Retina (tissue), 1 donor: ENCODE measurements at regions not wholly inside any gene's neighbourhood (a gene's known extent, or its start where the extent isn't known, plus 50 kb on each side); places are given as distances from the start of the nearest gene placed in this dataset.
A peak's percentile ranks its signal among the peaks of the same experiment; 100 is the strongest.

Experiments used
- DNase-seq: peaks from one replicate; pipeline ENCODE4 v3.0.0-alpha.2; 2016

DNA sequence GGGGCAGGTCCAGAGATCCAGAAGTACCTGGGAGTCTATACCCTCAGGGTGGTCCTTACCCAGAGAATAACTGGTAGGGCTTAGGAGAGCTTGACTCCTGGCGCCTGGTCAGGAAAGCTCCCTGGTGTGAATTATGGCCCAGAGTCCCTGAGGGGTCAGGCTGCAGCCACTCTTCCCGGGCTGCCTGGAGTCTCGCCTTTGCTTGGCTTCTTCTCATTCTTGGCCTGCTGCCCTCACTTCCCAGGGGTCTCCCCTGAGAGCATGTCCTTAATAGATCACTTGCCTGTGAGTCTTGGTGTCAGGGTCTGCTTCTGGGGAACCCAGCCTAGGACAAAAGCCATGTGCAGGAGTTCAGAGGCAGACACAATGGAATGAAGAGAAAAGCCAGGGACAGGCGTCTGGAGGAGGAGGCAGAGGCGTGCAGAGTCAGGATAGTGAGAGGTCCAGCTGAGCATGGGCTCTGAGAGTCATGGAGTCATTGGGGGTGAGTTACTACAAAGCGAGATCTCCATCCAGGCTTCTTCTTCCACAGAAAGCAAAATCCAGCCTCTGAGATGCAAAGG is 212.3 kb downstream of the TFAP2C start:
- DNase-seq = no peak

DNA sequence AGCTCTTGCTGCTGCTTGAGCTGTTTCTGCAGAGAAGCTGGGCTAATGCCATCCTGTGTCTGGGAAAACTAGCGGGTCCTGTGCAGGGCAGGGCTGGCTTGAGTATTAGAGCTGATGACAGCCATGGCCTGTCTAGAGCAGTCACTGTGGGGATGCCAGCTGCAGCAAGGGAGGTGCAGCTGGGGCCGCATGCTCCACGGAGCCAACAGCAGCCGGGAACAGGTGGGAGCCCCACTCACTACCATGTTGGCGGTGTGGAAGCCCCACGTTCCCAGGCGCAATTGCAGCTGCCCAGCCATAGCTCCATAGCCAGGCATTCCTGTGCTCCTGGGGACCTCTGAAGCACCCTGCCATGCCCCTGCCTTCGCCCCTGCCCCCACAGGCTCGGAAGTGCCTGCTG is 212.9 kb downstream of the TFAP2C start:
- no peak for DNase-seq

DNA sequence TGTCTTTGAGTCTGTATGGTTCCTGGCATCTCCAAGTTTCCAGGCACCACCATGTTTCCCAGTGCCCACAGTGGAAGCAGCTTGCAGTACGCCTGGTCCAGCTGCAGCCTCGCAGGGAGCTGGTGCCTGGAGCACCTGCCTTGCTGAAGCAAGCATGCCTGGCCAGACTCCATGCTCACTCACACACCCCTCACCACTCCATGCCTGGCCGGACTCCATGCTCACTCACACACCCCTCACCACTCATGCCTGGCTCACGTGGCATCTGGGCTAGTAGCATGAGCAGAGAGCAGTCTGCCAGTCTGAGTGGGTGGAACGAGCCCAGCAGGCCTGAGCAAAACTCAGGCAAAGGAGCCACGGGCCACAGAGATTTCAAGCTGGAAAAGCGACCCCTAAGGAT is 214.3 kb downstream of the TFAP2C start:
- no peak for DNase-seq

DNA sequence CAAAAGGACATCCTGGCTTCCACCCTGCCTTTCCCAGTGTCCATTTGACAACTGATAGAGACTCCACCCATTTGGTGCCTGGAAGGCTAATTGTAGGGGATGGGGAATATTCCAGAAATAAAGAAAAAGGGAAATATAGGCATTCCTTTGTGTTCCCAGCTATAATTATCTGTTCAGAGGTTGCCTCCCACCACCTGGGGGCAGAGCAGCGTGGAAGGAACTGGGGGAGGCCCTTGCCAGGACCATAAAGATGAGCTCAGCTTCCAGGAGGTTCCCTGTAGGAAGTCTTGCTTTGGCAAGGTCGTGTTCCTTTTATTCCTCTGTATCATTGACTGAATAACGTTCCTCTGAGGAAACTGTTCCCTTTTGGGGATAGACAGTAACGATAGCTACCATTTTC is 214.7 kb downstream of the TFAP2C start:
- DNase-seq = no peak

DNA sequence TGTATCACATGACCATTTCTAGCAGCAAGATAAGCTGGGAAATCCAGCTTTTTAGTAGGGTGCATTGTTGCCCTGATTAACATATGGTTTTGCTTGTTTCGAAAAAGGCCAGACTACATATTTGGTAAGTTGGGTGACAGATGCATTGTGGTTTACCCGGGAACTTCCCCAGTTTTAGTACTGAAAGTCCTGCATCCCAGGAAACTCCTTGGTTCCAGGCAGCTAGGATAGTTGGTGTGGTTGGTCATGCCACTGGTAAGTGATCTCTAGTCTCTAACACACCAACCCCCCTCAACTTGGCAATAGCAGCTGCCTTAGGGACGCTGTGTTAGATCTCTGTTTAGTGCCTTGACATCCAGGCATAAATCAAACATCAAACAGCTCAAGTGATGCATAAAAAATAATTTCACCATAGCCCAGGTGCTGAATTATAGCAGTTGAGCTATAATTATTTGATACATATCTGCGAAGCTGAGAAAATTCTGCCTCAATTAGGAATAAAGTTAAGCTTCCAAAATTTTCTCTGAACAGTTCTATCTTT is 216.5 kb downstream of the TFAP2C start:
- no peak for DNase-seq

DNA sequence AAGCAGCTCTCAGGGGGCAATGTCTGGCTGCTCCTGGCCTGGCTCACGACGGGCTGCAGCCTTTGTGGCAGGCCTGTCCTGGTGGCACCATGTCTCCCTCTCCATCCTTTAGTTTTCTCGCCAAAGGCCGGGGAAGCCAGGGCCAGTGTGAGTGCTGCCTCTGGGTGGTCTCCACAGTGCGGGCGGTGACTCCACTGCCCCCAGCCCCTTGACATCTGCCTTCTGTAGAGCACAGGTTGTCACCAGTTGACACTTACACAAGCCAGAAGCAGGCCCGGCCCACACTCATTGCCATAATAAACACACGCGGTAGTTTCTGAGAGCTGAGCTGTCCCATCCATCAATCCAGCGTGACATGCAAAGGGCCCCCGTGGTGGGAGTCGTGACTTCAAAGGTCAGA is 219.5 kb downstream of the TFAP2C start:
- no peak for DNase-seq

DNA sequence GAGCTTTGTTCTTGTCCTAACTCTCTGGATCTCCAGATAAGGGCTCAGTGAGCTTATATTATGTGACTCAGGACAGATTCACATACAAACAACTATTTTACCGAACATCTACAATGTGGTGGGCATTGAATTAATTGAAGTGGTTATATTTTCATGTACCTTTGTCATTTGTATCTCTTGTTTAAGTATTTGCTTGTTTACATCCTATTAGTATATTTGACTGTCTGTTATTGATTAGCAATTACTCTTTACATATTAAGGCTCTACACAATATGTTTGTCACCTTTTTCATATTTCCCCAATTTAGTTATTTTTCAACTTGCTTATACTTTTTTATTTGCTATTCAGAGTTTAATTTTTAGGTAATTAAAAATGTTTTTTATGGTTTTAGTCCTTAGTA is 222.4 kb downstream of the TFAP2C start:
- no peak for DNase-seq

DNA sequence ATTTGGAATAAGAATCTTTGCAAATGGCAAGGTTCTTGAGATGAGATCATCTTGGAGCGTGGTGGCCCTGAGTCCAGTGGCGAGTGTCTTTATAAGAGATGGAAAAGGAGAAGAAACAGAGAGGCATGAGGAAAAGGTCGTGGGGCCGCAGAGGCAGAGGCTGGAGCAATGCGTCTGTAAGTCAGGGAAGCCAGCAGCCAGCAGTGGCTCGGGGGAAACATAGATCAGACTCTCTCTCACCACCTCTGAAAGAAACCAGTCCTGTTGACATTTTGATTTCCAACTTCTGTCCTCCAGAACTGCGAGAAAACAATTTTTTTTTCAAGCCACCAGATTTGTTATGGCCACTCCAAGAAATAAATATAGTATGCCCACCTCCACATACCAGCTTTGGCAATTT is 226.6 kb downstream of the TFAP2C start:
- no peak for DNase-seq

DNA sequence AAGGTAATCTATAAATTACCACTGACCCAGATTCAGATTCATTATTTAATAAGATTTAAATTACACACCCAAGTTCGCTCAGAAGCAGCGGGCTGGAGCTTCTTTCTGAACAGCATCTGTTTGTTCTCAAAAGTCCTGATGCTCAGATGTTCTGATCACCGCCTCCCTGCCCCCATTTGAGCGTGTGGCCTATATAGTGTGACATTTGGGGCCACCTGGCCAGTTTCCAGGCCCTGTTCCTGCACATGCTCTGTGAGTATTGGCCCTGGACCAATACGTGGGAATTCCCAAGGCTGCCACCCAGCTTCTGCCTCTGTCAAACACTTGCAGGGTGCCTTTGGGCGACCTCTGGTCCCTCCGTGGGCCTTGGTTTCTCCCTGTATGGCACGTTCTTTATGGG is 228.8 kb downstream of the TFAP2C start:
- DNase-seq = peak; percentile 43

DNA sequence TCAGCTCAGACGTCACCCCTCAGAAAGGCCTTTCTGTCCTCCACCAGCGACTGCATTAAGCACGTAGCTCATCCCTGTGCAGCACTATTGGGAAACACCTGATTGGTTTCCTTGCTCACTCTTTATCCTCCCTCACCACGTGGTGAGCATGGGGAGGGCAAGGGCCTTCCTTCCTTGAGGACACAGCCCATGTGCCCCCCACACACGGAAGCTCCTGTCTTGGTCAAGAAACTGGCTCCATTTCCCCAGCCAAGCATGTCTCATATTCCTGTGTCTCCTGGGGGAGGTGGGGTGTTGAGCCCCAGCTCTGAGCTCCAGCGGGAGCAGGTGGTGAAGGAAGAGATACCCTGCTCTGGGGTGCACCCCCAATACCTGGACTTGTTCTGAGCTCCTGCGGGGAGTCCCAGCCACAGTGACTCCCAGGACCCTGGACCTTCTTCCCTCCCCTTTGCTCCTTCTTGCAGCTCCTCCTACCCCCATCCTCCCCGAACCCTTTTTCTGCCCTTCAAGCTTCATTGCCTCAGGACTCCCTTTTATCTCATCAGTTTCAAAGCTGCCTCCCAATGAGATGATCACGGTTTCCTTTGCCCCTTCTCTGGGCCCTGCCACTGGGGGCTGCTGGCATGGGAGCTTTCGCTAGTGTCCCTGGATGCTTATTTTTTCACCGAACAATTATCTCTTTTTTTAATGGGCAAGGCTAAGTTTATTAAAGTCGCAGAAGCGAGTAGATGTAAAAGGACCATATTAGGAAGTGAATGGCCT is 230.1 kb downstream of the TFAP2C start:
- peak; percentile 64 for DNase-seq

DNA sequence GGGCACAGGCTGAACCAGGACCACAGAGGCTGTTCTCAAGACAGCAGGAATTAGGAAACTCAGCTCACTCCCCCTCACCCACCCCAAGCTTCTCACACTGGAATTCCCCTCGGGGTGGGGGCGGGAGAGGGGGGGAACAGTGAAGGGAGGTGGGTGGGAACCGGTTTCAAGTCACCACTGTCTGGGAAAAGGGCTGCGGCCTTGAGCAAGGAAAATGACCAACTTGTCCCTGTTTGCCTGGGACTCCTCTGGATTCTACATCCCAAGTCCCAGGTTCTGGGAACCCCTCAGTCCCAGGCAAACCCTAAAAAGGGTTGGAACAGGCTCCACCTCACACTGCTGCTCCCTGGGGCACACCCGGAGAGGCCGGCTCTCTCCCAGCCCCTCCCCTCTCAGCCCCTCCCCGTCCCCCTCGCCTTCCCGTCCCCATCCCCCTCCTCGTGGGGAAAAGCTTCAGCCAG is 230.7 kb downstream of the TFAP2C start:
- peak; percentile 17 for DNase-seq

DNA sequence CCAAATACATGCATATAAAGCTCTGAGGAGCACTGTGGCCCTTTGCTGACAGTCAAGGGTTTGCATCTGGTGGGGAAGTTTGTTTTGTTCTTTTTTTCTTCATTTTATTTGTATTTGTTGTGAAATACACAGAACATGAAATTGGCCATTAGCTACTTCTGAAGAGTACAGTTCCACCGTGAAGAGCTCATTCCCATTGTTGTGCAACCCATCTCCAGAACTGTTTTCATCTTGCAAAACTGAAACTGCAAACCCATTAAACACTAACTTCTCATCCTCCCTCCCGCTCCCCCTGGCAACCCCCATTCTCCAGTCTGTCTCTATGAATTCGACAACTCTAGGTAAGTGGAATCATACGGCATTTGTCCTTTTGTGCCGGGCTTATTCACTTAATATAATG is 231.3 kb downstream of the TFAP2C start:
- peak; percentile 15 for DNase-seq

DNA sequence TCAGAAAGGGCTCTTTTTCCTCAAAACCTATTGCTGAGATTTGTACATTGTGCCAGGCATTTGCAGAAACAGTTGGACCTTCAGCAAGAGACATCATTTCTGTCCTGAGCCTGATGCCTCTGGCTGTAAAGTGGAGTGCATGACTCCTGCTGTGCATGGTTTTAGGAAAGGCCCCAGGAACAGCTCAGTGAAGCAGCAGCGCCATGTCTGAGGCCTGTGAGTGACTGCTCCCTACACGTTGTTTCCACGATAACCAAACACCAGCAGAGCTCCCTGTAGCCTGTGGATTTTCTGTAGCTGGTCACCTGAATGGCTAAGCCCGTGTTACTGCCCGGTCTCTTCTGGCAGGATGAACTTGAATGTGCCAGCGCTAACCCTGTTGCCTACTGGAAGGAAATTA is 232.5 kb downstream of the TFAP2C start:
- peak; percentile 25 for DNase-seq

DNA sequence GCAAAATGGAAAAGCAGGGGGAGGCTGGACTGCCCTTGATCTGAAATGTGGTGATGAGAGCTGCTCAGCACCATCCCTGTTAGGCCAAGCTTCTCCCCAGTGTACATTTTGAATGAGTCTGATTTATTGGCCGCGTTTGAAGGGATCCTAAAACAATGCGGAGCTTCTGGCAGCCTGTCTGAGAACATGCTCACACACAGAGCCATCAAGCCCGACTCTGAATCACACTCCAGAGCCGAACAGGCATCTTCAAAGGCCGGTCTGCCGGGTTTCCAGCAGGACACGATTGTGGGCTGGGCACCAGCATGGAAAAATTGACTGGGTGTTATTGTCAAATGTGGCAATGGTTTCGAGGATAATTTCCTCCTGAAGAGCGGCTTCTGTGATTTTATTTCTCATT is 235.9 kb downstream of the TFAP2C start:
- DNase-seq = no peak

DNA sequence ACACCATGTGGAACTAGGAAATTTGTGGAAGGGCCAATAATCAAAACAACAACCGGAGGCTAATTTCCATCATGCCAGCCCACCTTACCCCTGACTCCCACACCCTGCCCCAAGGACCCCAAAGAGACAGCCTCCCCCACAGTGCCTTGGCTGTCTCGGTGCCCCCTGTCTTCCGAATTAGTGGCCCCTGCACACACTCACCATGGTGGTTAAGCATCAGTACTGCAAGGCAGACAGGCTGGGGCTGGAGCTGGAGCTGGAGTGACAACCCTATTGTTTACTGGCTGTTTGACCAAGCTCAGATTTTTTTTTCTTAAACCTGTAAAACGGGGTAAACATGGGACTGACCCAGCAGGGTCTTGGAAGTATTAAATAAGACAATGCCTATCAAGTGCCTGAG is 238.0 kb downstream of the TFAP2C start:
- DNase-seq = no peak

DNA sequence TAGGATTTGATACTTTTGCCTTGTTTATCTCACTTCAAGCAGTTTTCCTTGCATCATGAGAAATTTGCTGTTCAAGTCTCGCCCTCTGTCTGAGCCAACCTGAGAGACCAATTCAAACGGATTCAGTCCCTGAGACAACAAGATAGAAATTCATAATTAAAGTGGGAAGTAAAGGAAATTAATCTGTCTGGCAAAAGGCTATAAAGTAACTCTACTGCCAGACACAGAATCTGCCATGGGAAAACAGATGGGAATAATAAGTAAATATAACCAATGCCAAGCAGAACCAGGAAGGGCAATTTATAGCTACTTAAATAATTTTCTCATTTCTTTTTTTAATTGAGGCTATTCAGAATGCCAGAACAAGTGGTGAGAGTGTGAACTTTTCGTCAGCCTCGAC is 239.6 kb downstream of the TFAP2C start:
- DNase-seq = no peak

DNA sequence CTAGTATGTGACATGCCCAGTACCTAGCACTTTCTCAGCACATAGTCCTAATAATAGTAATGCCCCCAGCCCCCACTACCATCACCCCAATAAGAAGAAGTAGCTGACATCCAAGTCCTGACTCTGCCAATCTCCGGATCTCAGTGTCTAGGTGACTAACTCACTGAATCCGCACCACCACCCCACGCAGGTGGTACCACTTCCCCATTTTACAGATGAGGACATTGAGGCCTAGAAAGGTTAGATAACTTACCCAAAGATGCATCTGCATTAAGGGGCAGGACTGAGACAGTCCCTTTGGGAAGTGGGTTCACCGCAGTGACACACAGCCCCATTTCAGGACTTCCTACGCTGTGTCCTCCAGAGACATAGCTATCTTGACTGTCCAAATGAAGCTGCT is 241.2 kb downstream of the TFAP2C start:
- no peak for DNase-seq

DNA sequence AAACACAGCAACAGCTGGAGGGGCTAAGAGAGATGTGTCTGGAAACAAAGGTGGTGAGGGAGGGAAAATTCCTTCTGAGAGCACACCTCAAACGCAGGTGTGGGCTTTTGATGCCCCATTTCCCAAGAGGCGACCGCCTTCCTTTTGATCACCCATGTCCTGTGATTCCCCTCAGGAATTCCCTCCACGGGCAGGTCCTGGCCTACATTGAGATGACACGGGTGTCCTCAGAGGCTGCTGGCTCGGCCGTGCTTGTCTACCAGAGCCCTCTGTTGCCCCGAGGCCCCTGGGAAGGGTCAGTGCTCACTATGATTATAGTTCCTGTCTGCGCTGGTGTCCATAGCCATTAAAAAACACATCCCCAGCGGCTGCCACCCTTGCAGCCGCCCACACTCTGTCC is 242.6 kb downstream of the TFAP2C start:
- DNase-seq = no peak

DNA sequence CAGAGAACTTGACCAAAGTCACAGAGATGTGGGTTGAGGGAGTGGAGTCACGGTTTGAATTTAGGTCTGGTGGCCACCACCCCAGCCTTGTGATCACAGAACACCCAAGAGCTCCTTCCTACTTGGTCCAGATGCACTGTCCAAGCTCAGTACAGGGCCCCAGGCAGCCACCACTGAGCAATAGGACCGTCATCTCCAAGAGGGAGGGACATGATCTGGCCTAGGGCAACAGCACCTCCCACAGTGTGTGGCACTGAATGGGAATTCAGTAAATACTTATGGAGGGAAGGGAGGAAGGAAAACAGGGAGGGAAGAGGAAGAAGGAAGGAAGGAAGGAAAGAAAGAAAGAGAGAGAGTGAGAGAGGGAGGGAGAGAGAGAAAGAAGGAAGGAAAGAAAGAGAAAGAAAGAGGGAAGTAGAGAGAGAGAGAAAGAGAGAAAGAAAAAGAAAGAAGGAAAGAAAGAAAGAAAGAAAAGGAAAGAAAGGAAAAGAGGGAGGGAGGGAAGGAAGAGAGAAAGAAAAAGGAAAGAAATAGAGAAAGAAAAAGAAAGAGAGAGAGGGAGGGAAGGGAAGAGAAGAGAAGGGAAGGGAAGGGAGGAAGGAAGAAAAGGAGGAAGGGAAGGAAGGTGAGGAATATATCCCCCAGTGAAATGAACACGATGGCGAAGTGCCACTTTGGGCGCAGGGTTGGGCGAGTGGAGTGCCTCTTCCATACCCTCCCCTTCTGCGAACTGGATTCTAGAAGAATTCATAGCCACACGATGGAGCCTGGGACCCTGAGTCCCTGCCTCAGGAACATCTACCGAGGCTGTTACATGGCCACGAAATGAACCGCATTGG is 243.7 kb downstream of the TFAP2C start:
- DNase-seq = no peak

DNA sequence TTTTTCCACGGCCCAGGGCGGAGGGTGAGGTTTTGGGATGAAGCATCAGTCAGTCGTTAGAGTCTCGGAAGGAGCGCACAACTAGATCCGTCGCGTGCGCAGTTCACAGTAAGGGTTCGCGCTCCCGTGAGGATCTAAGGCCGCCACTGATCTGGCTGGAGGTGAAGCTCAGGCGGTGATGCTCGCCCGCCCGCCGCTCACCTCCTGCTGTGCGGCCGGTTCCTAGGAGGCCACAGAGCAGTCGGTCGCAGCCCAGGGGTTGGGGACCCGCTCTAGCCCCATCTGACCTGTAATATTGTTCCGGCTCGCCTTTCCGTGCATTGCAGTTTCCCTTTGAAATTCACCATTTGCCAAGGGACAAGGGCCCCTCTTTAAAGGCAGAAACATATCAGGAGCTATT is 244.7 kb downstream of the TFAP2C start:
- no peak for DNase-seq

DNA sequence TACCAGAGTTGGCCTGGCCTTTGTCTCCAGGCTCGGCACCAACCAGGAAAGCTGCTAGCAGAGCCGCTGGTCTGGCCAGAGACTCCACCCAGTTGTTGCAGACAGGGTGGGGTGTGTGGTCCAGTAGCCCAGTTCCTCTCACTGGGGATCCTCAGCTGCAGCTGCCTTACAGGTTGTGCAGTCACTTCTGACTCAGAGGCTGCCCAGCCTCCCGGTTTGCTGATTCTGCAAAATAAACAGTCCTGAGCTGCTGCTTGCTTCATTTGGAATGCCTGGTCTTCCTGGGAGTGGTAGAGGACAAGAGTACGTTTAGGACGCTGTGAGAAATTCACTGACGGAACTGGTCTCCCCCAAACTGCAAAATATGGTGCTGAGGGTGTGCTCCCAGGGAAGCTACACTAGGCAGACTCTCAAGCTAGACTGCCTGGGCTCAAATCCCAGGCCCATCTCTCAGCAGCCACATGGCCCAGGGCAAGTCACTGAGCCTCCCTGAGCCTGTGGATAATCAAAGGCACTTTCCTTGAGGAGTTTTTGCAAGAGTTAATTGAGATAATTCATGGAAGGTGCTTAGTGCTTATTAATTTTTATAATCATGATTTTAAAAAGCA is 246.1 kb downstream of the TFAP2C start:
- no peak for DNase-seq

DNA sequence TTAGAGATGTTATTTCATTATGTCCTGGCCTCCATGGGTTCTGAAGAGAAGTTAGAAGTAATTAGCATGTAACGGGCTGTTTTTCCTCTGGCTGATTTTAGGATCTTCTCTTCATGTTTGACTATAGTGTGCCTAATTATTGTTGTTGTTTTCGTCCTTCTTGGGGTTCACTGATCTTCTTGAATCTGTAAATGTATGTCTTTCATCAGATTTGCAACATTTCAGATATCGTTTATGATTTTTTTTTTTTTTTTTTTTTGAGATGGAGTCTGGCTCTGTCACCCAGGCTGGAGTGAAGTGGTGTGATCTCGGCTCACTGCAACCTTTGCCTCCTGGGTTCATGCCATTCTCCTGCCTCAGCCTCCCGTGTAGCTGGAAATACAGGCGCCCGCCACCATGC is 246.7 kb downstream of the TFAP2C start:
- DNase-seq = no peak

DNA sequence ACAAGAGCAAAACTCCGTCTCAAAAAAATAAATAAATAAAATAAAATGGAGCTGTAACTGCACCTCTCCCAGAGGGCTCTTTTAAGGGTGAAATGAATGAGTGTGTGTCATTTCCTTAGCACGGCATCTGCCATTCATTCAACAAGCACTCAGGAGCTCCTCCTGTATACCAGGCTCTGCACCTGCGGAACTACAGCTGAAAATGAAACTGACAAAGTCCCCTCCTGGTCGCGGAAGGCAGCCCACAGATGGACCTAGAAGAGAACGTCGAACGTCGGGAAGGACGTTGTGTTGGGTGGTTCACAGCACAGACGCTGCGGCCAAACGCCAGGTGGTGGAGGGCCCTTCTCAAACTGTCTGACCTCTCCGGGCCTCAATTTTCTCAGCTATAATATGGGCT is 256.4 kb downstream of the TFAP2C start:
- no peak for DNase-seq
